HG03442 (cell line): ENCODE measurements at regions not wholly inside any gene's neighbourhood (a gene's known extent, or its start where the extent isn't known, plus 50 kb on each side); places are given as distances from the start of the nearest gene placed in this dataset.

Experiments
- ATAC-seq: cut with Tn5 transposase; IDR thresholded peaks from one replicate; pipeline ENCODE4 v1.9.1; 2021; ENCODE audit warnings: mild to moderate bottlenecking, moderate library complexity; ENCODE audit not compliant: unreplicated experiment

DNA sequence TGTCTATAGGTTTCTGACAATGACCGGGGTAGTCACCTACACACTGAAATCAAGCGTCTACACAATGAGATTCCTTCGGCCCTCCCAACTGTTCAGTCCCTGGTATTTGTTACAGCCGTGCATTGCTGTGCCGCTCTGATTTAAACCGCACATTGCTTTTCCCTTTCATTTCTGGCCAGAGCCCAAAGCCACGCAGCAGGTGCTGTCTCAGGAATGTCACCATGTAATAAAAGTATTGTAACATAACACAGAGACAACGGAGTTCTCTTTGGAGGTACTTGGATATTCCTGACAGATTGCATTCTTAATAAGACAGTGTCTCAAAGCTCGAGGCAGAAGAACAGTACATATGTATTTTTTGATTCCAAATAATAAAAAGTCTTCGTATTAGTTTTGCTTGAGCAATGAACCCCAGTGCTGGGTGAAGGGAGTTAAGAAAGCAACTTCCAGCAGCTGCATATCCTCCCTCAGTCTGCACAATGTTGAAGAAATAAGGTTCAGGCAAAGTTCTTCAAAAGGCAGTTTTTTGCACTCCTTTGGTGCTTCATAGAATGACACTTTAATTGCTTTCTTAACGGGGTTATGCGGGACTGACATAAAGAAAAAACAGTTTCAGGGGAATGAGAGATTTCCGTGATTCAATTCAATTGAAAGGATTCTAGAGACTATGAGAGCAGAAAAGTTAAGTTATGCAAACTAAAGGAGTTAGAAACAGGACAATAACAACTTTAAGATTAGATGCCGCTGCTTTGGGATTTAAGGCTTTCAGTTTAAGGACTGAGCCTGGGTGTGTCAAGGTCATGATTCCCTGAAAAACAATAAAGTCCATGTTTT, 288.7 kb upstream of the FLRT2 start:
- no peak for ATAC-seq

DNA sequence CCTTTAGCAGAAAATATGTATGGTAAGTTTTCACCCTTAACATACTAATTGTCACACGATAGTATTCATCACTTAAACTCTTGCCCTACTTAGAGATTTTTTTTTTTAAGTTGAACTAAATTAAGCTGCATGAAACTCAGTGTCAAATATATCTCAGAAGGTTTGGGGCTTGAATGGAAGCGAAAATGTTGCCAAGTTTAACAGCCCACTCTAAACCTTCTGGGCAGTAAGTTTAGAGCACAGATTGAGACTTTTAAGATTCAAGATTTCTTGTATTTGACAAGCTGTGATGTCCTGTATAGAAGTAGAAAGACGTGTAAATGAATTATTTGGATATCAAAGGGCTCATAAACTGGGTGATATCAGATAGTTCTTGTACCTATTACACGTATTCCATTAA, 287.3 kb upstream of the FLRT2 start:
- no peak for ATAC-seq

DNA sequence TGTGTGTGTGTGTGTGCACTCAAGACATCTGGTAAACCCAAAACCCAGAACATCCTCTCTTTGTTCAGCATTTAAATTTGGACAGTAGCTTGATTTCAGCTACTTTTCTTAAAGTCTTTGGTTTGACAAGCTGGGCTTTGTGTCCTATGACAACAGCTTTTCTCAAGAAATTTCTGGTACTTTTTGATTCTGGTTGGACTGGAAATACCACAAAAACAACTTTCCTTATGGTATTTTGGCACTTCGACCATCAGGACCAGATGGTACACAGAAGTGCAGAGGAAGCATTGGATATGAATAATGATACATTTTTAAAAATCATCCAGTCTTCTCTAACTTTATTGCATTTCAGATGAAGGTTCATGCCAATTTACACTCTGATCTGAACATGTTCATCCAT, 286.6 kb upstream of the FLRT2 start:
- no peak for ATAC-seq

DNA sequence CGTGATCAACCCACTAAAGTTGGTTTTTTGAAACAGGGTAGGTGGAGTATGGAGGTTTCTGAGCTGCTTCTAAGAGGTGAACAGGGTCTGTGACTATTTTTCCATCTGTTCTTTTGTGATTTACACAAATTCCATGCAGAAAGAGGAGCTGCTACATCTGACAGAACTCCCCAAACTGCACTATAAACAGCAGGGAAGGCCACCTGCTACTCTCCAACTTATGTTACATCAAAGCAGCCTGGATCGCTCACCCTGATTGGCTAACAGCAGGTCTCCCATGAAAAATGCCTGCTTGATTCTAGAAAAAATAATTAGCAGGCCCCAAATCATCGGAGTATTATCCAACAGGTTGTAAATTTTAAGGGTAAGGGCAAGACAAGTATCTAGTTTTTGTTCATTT, 282.9 kb upstream of the FLRT2 start:
- ATAC-seq: no peak

DNA sequence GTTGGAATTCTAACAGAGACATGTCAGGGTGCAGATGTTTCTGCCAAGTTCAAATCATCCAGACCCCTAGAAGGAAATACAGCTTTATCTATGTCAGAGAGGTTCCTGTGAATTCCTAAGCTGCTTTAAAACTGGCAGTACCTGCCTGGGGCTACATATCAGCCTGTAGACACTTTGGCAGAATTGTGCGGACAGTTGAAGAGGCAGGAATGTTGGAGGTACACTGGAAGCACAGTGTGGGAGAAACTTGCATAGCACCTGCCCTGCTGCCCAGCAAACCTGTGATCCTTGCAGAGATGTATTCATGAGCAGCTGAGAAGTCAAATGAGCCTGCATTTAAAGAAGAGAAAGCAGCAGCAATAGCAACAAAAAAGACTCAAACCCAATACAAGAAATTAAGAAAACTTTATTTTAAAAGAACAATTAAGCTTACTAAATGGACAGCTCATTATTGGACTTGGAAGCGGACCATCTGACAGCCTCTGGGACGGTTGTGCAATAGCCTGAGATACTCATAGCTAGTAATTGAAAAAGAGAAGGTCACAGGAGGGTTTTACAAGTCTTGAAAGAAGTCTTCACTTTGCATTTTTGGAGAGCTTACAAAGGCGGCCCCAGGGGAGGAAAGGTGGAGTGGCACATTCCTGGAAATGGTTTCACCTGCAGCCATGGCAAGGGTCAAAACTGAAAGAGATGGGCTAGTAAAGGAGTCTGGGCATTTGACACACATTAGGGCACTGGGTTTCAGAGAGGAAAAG, 280.9 kb upstream of the FLRT2 start:
- ATAC-seq: no peak

DNA sequence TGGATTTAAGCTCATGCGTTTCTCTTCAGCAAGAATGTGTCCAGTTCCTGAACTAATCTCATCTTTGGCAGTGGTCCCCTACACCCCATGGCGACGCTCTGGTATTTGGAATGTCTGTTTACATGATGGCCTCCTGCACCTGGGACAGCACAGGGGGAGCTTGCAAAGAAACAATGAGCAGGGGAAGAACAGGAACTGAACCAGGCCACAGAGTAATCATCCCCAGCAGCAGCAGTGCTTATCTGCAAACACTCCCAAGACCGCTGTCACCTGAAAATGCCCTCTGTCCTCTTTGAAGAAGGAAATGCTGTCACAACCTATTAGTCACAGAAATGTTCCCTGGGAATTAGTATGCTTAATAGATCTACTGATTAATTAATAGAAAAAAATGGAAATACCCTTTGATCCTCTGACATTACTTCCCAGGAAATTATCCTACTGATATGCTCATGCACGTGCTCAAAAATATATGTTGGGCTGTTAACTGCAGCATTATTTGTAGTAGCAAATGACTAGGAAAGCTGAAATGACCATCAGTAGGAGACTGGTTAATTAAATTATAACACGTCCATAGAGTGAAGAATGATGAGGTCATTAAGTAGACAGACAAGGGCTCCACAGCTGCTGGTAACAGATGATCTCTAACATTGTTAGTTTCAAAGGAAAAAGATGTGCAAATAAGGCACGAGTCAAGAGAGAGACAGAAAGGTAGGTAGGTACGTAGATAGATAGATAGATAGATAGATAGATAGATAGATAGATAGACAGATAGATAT, 279.3 kb upstream of the FLRT2 start:
- no peak for ATAC-seq

DNA sequence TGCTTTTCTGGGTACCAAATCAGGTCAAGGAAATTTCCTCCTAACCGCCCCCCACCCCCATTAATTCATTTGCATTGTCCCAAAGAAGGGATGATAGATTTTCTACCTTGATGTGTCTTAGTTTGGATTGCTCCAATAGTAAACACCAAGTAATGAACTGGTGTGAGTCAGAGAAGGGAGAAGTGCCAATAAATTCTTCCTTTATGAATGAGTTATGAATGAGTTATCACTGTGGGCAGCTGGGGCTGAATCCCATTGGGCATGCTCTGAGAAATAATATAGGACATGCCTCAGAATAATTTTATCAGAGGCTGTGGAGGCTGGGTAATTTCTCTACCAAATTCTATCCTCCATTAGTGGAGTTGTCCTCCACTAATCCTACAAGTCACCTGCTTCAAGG, 277.9 kb upstream of the FLRT2 start:
- ATAC-seq: no peak

DNA sequence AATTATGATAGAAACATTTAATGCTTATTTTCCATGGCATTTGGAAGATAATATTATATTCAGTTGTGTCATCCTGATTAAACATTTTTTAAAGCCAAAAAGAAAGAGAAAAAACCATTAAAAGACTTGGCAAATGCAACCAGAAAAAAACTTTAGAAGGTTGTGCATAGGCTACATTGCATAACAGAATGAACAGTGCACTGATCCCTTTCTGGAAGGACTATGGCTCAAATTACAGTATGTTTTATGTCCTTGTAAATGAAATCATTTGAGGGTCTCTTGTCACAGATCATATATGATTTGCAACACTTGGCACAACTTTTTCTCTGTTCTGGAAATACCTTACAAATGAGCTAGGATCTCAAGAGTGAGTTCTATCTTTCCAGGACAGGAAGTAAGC, 275.2 kb upstream of the FLRT2 start:
- ATAC-seq: no peak

DNA sequence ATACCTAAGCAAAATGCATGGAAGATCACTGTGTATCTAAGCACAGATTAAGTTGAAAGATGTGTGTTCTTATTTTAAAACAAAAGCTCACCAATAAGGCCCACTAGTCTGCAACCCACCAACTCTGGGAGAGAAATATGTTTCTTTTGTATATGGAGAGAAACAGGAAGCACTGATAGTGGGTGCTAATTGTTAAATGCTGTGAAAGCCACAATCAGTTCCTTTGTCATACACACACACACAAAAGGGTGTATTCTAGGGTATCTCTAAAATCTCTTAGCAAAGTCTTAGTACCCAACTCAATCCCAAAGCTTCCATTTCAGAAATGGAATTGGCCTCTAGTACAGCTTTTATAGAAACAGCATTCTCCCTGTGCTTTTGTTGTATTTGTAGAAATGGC, 272.7 kb upstream of the FLRT2 start:
- ATAC-seq: no peak

DNA sequence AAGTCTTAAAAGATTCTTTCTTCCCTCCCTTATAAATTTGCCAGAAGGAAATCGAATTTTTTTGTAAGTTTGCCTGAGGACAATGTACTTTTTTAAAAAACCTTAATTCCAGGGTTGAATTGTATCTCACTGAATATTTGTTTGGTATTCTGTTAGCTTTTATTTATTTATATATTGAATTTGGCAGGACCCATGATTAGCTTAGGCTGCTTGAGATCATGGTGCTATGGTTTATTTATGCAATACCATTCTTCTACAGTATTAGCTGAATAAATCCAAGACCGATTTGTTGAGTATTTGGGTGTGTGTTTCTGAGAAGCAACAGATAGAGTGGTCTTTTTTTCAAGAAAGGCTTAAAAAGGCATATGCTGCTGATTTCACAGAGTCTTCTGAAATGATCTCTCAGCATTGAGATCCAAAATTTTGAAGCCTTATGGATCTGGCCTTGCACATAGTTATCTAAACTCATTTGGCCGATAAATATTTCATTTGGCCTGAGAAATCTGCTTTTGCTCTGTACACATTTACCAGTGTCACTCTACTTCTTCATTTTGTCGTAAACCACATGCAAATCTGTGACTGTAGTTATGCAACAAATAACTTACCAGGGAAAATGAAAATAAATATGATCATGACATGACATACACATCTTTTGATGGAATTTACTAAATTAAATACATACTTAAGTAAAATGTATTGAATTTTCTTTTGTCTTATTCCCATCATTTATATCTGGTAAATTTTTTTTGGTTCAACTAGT, 265.8 kb upstream of the FLRT2 start:
- no peak for ATAC-seq

DNA sequence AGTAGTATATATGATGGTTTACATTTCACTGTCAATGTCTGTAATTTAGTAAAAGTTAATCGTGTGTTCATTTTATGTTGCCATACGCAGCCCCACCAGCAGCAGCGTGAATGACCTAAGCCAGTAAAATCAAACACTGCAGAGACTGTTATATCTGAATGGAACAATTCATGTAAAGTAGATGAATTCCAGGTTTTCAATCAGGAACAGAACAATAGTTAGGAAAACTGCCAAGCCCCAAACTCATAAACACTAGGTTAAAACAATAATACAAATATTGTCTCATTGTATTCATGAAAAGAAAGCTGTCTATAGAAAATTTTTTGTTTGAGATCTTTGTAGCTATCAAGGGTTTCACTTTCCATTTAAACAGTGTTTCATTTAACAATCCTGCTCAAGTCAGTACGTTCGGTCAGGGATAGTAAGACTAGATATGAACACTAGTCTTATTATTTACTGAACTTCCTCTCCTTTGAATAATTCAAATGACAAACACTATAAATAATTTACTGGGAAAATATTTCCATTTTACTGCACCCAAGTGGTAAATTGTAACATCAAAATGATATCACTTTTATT, 256.8 kb upstream of the FLRT2 start:
- no peak for ATAC-seq

DNA sequence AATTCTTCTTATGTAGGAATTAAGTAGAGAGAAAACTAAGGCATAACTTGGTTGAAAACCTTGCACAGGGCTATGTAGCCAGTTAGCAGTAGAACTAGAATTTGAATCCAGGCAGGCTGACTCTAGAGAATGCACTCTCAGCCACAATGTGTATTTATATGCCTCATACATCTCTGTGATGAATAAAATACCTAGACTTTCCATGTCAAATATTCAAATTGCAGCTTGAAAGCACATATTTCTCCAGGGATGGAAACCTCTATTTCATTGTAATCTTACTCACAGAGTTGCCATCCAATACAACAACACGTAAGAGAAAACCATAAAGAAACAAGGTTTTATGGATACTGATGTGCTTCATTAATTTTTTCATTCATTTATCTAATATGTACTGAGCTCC, 256.0 kb upstream of the FLRT2 start:
- no peak for ATAC-seq

DNA sequence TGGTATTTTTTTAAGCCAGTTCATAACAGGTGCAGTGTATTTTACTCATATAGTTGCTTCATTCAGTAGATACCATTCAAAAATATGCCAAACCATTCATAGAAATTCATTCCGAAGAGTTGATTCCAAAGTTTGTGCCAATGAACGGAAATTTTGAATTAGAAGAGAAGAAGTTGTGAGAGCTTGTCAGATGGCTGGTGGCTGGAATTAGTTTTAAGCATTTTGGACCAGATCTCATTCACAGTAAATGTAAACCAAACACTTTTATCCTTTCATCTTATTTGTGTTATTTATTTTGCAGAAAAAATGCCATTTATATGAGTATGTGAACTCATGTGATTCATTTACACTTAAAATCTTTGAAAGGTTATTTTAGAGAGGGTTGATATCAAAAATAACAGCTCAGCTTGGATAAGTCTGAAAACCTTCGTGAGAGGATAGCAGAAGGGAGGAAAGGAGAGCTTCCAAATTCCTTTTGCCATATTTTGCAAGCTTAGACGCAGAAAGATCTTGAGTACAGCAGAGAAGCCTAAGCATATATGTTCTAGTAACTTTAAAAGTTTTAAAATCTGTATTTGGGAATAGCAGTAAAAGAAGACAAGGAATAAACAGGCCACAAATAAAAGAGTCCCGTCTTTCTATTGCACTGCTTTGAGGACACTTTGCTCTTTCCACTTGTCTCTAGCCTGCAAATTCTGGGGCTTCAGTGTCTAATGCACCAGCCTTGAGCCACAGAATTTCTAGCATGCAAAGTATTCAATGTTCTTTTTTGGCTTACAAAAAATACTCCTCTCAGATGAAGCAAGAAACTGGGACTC, 253.6 kb upstream of the FLRT2 start:
- no peak for ATAC-seq

DNA sequence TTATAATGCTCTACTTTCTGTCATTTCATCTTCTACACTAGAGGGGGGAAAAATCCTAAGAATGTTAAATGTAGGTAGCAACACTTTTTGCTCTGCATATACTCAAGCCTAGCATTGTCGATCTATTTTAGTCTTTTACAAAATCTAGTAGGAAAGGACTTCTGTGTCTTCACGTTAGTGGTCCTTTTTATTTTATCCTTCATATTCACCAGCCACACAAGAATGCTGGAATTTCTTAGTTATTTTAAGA, 253.0 kb upstream of the FLRT2 start:
- ATAC-seq: no peak

DNA sequence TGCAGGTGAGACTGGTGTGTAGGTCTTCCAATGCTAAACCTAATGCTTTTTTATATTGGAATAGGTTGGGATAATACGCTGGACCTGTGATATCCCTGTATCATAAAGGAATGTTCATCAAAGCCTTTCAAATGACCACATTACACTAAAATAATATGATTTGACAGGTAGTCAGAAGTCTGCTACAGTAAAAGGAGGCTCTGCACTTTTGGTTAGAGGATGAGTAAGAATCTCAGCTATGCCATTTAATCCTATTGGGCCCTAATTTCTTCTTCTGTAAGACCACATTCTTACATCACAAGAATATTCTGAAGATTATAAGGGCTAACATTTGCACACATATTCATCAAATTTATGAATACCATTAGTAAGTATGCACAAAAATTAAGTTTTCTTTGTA, 250.5 kb upstream of the FLRT2 start:
- ATAC-seq: no peak

DNA sequence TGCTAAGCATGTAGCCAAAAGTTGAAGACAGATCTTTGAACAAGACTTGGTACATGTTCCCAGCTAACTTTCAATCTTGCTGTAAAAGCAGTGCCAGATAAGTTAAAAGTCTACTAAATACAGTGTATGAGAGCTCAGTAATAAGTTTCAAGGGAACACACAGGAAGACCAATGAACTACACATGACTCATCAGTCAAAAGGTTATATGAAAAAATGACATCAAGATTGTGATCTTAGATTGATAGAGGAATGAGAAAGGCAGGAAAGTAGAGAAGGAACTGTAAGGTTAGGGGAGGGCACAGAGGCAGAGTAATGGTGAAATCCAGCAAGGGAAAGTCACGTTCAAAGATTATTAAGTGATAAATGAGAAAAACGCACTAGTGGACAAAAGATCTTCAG, 249.9 kb upstream of the FLRT2 start:
- no peak for ATAC-seq

DNA sequence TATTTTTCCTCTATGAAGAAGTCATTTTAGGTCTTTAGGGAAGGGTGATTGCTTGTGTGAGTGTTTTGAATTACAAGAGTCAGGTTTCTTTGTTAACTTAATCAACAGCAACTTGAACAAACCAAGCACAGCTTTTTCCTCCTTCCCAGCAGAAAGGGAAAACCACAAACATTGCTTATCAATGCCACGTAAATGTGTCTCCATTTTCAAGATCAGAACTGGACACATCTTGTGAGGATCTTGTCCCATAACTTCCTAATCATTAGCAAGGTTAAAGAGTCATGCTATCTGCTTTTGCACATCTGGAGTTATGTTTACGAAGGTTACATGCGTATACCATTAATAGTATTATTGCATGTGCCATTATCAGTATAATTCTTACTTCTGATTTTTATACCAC, 248.0 kb upstream of the FLRT2 start:
- no peak for ATAC-seq

DNA sequence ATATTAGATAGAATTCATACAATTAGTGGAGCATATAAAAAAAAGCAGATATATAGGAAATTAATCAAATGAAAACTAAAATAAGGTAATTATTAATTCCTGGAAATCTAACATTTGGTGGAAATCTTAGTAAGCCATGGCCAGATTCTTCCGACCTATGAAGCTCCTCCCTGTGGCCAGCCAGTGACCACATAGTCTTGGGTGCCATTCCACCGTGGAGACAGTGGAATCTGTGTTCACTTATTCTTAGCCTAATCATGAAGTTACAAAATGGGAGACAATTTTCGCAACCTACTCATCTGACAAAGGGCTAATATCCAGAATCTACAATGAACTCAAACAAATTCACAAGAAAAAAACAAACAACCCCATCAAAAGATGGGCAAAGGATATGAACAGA, 241.9 kb upstream of the FLRT2 start:
- no peak for ATAC-seq

DNA sequence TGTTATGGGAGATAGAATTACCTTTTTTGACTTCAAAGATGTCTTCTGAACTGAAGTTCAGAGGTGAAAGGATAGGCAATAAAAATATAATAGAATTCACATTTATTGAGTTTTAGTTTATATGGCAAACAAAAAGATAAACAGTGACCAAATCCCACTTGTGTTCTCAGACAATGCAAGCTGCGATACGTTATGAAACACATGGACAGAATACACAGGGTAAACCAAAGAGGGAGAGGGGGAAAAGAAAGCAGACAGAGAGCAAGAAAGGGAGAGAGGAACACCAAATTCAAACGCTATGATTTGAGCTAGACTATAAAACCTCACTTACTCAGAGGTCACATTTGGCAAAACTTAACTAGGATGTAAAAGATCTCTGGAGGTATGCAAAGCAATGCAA, 238.2 kb upstream of the FLRT2 start:
- ATAC-seq: no peak

DNA sequence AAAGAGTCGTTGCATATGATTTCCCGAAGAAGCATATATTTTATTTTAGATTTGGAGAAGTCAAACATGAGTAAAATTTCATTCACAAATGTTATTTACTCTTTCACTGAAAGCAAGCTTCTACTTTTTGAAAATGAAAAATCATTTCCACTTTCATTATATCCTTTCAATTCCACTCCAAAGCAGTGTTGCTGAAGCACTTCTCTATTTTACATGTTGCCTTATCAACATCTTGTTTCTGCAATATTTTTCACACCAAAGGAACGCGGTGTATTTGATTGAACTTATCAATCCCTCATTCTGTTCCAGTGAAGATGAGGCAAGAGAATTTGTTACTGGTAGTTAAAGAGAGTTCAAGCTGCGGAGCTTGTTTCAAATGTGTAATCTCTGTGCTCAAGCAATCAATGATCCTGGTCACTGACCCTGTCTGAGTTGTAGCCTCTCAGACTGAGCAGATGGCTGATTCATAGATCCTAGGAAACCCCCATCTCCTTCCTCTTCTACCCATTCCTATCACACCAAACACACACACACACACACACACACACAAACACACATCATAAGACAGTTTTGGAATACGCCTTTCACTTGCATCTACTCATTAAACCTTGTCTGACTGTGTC, 236.2 kb upstream of the FLRT2 start:
- ATAC-seq: no peak
